B cell (primary cell): ENCODE measurements at regions not wholly inside any gene's neighbourhood (a gene's known extent, or its start where the extent isn't known, plus 50 kb on each side); places are given as distances from the start of the nearest gene placed in this dataset.

Source experiments
- CTCF ChIP-seq: fragments of 200-600 bp; IDR thresholded peaks from one replicate; pipeline ENCODE4 v1.8.0; 2022; ENCODE audit warnings: antibody characterized with exemption, mild to moderate bottlenecking
- EZH2 ChIP-seq: IDR thresholded peaks from 2 replicates; pipeline ENCODE4 v1.6.1; 2012; ENCODE audit warnings: borderline replicate concordance, low read depth, mild to moderate bottlenecking, moderate library complexity, low read length; ENCODE audit not compliant: insufficient read depth, poor library complexity, severe bottlenecking

- TF ChIP-seq CTCF (no peak), EZH2 (no peak)
Observed at GRCh38 chr1:29391362-29391880, 155.1 kb downstream of the PTPRU start.
